ENCODE measurements at regions not wholly inside any gene's neighbourhood (a gene's known extent, or its start where the extent isn't known, plus 50 kb on each side); places are given as distances from the start of the nearest gene placed in this dataset.

GRCh38 chr4:35710343-35710742, 534.0 kb downstream of the ARAP2 start:
- DNase-seq (ENCODE audit: low spot score): no peak

DNA sequence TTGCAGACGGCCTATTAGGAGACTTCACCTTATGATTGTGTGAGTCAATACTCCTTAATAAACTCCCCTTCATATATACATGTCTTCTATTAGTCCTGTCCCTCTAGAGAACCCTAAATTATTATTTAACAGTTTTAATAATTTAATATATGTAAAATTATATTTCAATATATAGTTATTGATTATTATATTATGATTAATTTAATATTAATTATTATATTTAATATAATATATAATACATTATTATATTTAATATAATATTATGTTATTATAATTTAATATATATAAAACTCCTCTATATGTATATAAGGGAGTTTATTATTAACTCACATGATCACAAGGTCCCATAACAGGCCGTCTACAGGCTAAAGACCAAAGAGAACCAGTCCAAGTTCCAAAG, 533.2 kb downstream of the ARAP2 start:
- no peak for DNase-seq (ENCODE audit: low spot score)

DNA sequence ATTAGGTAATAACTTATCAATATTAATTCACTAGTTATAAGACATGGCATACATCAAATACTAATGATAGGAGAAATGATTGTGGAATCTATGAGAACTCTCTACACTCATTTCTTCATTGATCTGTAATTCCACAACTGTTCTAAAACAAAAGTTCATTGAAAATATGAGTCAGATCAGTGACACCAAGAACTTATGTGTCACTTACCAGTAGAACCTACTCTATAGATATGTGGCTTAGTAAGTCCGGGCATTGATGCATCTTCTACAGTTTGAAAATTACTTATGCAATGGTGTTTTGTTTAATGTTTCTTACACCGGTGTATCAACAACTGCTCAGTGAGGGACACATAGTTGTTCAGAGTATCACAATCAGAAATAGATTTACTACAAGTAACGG, 520.3 kb downstream of the ARAP2 start:
- DNase-seq (ENCODE audit: low spot score): no peak

- DNase-seq (ENCODE audit: low spot score): no peak
These were observed 519.2 kb downstream of the ARAP2 start for GRCh38 chr4:35725131-35725530.

GRCh38 chr4:35730414-35730813, 513.9 kb downstream of the ARAP2 start:
- DNase-seq (ENCODE audit: low spot score): no peak

GRCh38 chr4:35734381-35735098, 509.8 kb downstream of the ARAP2 start:
- DNase-seq (ENCODE audit: low spot score): no peak

GRCh38 chr4:35739308-35739707, 505.0 kb downstream of the ARAP2 start:
- no peak for DNase-seq (ENCODE audit: low spot score)

DNA sequence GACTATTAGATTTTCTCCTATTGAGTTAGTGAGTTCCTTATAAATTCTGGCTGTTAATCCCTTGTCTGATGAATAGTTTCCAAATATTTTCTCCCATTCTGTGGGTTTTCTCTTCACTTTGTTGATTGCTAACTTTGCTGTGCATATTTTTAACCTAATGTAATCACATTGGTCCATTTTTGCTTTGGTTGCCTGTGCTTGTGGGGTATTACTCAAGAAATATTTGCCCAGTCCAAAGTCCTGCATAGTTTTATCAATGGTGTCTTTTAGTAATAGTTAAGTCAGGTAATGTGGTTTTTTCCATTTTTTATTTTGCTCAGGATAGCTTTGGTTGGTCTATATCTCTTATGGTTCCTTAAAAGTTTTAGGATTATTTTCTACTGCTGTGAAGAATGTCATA, 490.3 kb downstream of the ARAP2 start:
- DNase-seq (ENCODE audit: low spot score): no peak

DNA sequence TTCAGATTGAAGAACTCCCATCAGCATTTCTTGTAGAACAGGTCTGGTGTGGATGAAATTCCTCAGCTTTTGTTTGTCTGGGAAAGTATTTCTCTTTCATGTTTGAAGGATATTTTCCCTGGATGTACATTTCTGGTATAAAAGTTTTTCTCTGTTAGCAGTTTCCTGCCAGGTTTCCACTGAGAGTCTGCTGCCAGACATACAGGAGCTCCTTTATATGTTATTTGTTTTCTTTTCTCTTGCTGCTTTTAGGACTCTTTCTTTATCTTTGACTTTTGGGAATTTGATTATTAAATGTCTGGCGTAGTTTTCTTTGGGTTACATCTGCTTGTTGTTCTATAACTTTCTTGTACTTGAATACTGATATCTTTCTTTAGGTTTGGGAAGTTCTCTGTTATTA, 486.5 kb downstream of the ARAP2 start:
- no peak for DNase-seq (ENCODE audit: low spot score)

DNA sequence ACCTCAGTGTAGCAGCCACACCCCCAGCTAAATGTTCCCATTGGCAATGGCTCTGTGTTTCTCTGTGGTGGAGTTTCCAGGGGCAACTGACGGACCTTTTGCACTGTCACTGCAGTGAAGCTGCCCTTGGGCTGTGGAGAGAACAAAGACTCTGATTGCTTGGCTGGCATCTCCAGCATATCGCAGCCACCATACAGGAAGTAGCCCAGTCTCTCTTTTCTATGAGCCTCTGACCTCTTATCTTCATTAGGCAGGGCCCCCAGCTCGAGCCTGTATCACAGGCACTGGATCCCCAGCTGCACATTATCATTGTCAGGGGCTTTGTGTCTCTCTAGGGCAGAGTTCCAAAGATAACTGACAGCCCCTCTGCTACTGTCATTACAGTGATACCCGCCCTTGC, 483.5 kb downstream of the ARAP2 start:
- no peak for DNase-seq (ENCODE audit: low spot score)

DNA sequence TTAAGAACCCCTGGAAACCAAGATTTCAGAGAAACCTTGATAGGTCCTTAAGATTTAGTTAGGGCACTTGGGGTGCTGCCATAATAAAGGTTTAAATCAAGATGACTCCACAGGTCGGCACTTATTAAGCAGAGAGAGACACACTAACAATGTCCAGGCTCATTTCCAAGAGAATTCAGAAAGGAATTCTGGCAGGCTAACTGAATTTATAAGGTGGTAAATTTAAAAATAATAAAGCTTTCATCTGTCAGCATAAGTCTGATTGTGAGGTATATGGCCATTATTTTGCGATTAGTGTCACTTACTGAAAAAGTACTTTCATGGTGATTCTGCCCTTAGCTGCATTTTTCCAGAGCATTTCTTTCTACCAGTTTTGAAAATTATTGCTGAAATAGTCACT, 472.7 kb downstream of the ARAP2 start:
- no peak for DNase-seq (ENCODE audit: low spot score)

- no peak for DNase-seq (ENCODE audit: low spot score)
These were observed 472.0 kb downstream of the ARAP2 start for GRCh38 chr4:35772291-35772690.

DNA sequence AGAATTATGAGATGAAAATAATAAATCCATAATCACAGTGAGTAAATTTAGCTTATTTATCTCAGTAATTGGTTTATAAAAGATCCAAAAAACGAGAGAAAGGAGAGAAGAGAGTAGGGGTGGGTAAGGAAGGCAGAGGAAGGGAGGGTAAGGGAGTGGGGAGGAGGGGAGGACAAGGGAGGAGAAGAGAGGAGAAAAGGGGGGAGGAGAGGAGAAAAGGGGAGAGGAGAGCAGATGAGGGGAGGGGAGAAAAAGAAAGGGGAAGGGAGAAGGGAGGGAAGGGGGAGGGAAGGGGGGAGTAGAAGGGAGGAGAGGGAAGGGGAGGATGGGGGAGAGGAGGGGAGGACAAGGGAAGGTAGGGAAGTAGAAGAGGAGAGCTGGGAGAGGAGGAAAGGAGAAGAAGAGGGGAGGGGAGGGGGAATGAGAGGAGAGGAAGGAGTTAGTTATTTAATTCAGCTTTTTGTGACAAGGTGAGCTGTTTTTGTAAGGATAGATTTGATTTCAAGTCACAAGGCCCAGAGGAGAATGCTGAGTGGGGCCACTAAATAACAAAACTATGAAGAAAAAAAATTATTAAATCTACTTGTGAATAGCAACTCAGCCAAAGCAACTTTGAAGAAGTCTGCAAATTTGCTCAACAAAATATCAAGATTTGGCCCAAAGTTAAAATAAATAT, 454.3 kb downstream of the ARAP2 start:
- DNase-seq (ENCODE audit: low spot score): no peak

DNA sequence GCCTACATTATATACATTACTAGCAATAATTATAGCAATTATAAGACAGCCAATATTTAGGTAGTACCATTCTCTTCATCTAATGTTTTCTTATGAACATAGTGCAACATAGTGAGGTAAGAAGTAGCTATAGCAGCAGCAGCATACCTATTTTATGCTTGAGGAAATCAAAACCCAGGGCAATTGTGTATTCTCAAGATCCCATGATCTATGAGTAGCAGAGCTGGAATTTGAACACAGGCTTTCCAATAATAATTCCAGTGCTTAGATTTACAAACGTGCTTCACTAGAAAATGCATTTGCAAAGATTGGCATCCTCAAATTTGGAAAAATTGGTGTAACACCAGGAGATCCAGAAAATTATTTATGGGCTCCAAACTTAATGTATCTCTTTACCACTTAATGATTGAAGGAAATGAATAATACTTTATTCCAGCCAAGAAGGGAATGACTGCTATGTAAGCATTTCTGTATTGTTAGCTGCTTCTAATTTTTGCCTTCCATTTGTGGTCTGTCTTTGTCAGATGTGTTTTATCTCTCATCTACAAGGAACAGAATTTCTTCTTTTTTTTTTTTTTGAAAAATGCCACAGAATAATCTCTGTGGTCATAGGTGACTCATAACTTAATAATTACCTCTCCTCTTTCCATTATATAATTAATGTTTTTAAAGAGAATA, 451.1 kb downstream of the ARAP2 start:
- no peak for DNase-seq (ENCODE audit: low spot score)

GRCh38 chr4:35793766-35794165, 450.5 kb downstream of the ARAP2 start:
- DNase-seq (ENCODE audit: low spot score): no peak

GRCh38 chr4:35800669-35801068, 443.6 kb downstream of the ARAP2 start:
- DNase-seq (ENCODE audit: low spot score): no peak

DNA sequence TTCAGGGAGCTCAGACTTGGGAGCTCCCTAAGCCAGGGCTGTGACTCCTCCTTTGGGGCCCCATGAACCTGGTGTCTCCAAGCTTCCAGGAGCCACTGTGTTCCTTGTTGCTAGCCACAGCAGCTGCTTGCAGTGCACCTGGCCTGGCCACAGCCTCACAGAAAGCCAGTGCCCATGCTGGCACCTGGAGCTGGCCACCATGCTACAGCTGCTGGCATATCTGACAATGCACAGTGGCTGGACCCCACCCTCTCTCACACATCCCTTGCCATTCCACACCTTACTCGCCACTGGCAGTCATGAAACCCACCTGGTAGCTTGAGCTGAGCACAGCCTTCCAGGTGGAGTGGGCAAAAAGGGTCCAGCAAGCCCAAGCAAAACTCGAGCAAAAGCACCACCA, 441.7 kb downstream of the ARAP2 start:
- no peak for DNase-seq (ENCODE audit: low spot score)

- DNase-seq (ENCODE audit: low spot score): no peak
These were observed 425.8 kb downstream of the ARAP2 start for GRCh38 chr4:35818520-35818919.

DNA sequence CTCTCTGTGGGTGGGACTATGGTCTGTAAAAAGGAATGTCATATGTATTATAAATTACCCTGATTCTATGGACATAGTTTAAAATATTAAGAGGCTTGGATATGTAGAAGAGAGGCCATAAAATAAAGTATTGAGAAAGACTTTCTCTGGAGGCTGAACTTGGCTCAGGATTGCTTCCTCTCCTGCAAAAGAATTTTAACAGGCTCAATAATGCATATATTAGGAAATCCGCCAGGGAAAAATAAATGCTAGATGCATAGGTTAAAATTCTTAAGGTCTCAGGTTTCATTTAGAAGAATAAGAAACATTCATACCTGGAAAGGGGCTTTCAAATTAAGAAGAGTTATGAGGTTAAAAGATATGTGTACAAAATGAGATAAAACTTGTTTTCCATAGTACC, 424.3 kb downstream of the ARAP2 start:
- no peak for DNase-seq (ENCODE audit: low spot score)

DNA sequence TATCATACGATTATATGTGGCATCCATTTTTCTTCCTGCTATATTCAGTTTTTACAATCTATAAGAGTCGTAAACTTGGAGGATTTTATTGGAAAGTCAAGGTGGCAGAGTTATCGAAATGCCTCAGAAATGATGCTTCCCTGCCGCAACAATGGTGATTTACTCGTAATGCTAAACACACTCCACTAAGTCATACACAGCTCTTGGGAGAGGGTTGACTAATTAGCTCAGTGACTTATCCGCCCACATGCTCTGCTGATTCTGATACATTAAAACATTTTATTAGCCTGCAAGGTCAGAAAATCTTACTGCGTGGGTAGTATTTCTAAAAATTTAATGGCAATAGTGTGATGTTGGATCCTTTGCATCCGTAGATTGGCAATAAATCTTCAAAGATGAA, 420.1 kb downstream of the ARAP2 start:
- no peak for DNase-seq (ENCODE audit: low spot score)

GRCh38 chr4:35835893-35836292, 408.4 kb downstream of the ARAP2 start:
- no peak for DNase-seq (ENCODE audit: low spot score)

- no peak for DNase-seq (ENCODE audit: low spot score)
These were observed 407.7 kb downstream of the ARAP2 start for GRCh38 chr4:35836596-35836995.

DNA sequence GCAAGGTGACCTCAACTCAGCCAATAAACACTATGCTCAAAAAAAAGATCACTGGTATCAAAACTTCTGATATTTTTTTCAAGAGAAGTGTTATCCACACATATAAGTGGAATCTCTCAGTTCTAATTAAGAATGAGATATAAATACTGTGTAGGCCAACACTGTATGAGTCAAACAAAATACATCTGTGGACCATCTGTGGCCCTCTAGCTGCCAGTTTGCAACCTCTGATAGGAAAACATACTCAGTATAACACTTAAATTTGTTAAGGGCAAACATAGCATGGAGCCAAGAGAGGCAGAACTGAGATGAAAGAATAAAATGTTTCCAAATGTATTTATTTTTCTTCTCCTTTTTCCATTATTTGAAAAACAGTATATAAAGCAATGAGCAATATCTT, 377.3 kb downstream of the ARAP2 start:
- DNase-seq (ENCODE audit: low spot score): no peak
